DOHH2 (cell line): ENCODE measurements at regions not wholly inside any gene's neighbourhood (a gene's known extent, or its start where the extent isn't known, plus 50 kb on each side); places are given as distances from the start of the nearest gene placed in this dataset.

Source experiments
- EZH2phosphoT487 ChIP-seq: fragments of 200-600 bp; sonication (generic); IDR thresholded peaks from 2 replicates; pipeline ENCODE4 v1.6.1; 2017; ENCODE audit warnings: borderline replicate concordance, mild to moderate bottlenecking, antibody characterized with exemption, low read length, moderate library complexity, mixed read lengths
- TF ChIP-seq, protein P1 (sequence below): fragments of 200-600 bp; sonication (generic); IDR thresholded peaks from one replicate; pipeline ENCODE4 v1.5.1; 2014; ENCODE audit warnings: antibody characterized with exemption, mild to moderate bottlenecking, low read depth, low read length; ENCODE audit not compliant: poor library complexity, severe bottlenecking

DNA sequence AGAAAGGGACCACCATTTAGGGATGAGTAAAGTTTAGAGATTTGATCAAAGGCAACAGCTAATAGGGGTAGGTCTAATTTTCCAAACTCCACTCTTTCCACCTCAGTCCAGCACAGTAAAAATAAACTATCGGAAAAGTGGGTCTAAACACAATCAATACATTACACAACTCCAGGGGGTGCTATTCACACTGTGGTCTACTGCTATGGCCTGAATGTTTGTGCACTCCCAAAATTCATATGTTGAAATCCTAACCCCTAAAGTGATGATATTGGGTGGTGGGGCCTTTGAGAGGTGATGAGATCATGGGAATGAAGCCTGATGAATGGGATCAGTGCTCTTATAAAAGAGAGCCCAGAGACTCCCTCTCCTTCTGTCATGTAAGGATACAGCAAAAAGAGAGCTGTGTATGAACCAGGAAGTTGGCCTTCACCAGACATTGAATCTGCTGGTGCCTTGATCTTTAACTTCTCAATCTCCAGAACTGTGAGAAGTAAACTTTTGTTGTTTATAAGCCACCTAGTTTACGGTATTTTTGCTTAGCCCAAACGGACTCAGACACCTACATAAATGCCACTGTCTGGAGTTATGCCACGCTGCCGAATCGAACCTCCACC, 193.9 kb downstream of the OMA1 start:
- TF ChIP-seq, protein P1, sequence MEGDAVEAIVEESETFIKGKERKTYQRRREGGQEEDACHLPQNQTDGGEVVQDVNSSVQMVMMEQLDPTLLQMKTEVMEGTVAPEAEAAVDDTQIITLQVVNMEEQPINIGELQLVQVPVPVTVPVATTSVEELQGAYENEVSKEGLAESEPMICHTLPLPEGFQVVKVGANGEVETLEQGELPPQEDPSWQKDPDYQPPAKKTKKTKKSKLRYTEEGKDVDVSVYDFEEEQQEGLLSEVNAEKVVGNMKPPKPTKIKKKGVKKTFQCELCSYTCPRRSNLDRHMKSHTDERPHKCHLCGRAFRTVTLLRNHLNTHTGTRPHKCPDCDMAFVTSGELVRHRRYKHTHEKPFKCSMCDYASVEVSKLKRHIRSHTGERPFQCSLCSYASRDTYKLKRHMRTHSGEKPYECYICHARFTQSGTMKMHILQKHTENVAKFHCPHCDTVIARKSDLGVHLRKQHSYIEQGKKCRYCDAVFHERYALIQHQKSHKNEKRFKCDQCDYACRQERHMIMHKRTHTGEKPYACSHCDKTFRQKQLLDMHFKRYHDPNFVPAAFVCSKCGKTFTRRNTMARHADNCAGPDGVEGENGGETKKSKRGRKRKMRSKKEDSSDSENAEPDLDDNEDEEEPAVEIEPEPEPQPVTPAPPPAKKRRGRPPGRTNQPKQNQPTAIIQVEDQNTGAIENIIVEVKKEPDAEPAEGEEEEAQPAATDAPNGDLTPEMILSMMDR, result no peak
- no peak for TF ChIP-seq EZH2phosphoT487
